HepG2 (cell line): ENCODE measurements at regions not wholly inside any gene's neighbourhood (a gene's known extent, or its start where the extent isn't known, plus 50 kb on each side); places are given as distances from the start of the nearest gene placed in this dataset.

Experiments
- ATAC-seq: fragments of 200-7000 bp; cut with Tn5 transposase; 3 replicates; pipeline ENCODE4 v1.9.1; 2020; ENCODE audit warnings: mild to moderate bottlenecking, moderate library complexity
- BruUV-seq: library from RNA; stranded (reverse); fragments of 400-500 nt; replicated peaks from 2 replicates; lab custom pipeline; 2021; lab: Mats Ljungman, UMichigan
- CTCF ChIA-PET: fragments of 300-600 bp; formaldehyde crosslinking; extraction: SDS; loops from one replicate; lab custom pipeline; 2021; ENCODE audit warnings: low total read pairs, inconsistent platforms, low intra/inter-chr PET ratio; lab: Yijun Ruan, JAX
- POLR2A ChIA-PET: fragments of 350-600 bp; sonication (Branson Sonifier 250); formaldehyde crosslinking; loops from one replicate; lab custom pipeline; 2020; ENCODE audit warnings: antibody characterized with exemption, inconsistent platforms; lab: Yijun Ruan, JAX
- DNase-seq: peaks from one replicate; pipeline ENCODE4 v3.0.0-alpha.2; 2015; ENCODE audit warnings: low spot score
- FAIRE-seq: peaks from 3 replicates; lab custom pipeline; 2011; peaks lifted over from hg19 to GRCh38; lab: Jason Lieb, UNC
- H2AFZ ChIP-seq: one replicate; pipeline ENCODE4 v1.6.1; 2011; ENCODE audit warnings: low read length, inconsistent platforms
- H3K27ac ChIP-seq: fragments of 300-600 bp; 3 replicates; pipeline ENCODE4 v1.8.0; 2011; ENCODE audit warnings: mixed run types, mild to moderate bottlenecking, mixed read lengths, low read length, inconsistent platforms; ENCODE audit not compliant: insufficient read depth; ENCODE audit errors: extremely low read length
- H3K27me3 ChIP-seq, 2 experiments: fragments of 200-600 bp in 1 of 2; 2 replicates in 1 of 2; 3 replicates in 1 of 2; pipeline versions ENCODE4 v1.6.0 to v1.8.0; 2011; ENCODE audit warnings: low read length in 2 of 2, mild to moderate bottlenecking in 2 of 2, moderate library complexity in 2 of 2, inconsistent platforms in 1 of 2; ENCODE audit not compliant: insufficient read depth in 2 of 2, control insufficient read depth in 1 of 2
- H3K36me3 ChIP-seq, 2 experiments: fragments of 200-600 bp in 1 of 2; replicated peaks in 1 of 2; 2 replicates in 1 of 2; 3 replicates in 1 of 2; pipeline versions ENCODE4 v1.5.1 to v1.8.0; 2011; ENCODE audit warnings: low read length in 2 of 2, inconsistent platforms in 1 of 2; ENCODE audit not compliant: insufficient read depth in 2 of 2, control insufficient read depth in 1 of 2
- H3K4me1 ChIP-seq: 2 replicates; pipeline ENCODE4 v1.5.1; 2012; ENCODE audit warnings: low read length, inconsistent platforms; ENCODE audit not compliant: insufficient read depth
- H3K4me2 ChIP-seq: 2 replicates; pipeline ENCODE4 v1.6.0; 2011; ENCODE audit warnings: low read depth, low read length, inconsistent platforms
- H3K4me3 ChIP-seq, 3 experiments: fragments of 200-600 bp in 1 of 3; sonication (generic), shearing (Covaris generic) in 1 of 3; replicated peaks in 1 of 3; 2 replicates each; pipeline ENCODE4 v1.5.1; 2011 to 2016; ENCODE audit warnings: low read length in 3 of 3, inconsistent platforms in 2 of 3, low read depth in 2 of 3, mild to moderate bottlenecking in 2 of 3, control low read depth in 1 of 3, mixed read lengths in 1 of 3; ENCODE audit not compliant: insufficient read depth in 1 of 3
- H3K79me2 ChIP-seq: one replicate; pipeline ENCODE4 v1.6.1; 2011; ENCODE audit warnings: low read length, inconsistent platforms; ENCODE audit not compliant: insufficient read depth
- H3K9ac ChIP-seq: 2 replicates; pipeline ENCODE4 v1.6.0; 2011; ENCODE audit warnings: mild to moderate bottlenecking, low read depth, low read length, inconsistent platforms; ENCODE audit not compliant: insufficient read depth
- H3K9me3 ChIP-seq: 2 replicates; pipeline ENCODE4 v1.5.1; 2012; ENCODE audit warnings: mild to moderate bottlenecking, low read length
- H4K20me1 ChIP-seq: 2 replicates; pipeline ENCODE4 v1.6.0; 2011; ENCODE audit warnings: inconsistent platforms, mild to moderate bottlenecking, low read length, moderate library complexity; ENCODE audit not compliant: insufficient read depth
- HOXD1 ChIP-seq: sonication (generic); formaldehyde crosslinking; IDR thresholded peaks from 2 replicates; pipeline ENCODE4 v1.5.0; 2020; ENCODE audit warnings: missing genetic modification reagents
- RXRB ChIP-seq: IDR thresholded peaks from 2 replicates; pipeline ENCODE4 v1.6.1; 2016; ENCODE audit warnings: borderline replicate concordance, missing genetic modification reagents, missing compliant biosample characterization
- SALL1 ChIP-seq: sonication (generic); formaldehyde crosslinking; IDR thresholded peaks from 2 replicates; pipeline ENCODE4 v1.8.0; 2022; ENCODE audit warnings: mild to moderate bottlenecking, missing genetic modification reagents
- SMC3 ChIP-seq: IDR thresholded peaks from 2 replicates; pipeline ENCODE4 v1.6.1; 2011; ENCODE audit warnings: low read length, improper control_type of control experiment
- SNAPC2 ChIP-seq: sonication (generic); formaldehyde crosslinking; IDR thresholded peaks from 2 replicates; pipeline ENCODE4 v1.8.1; 2022; ENCODE audit warnings: mild to moderate bottlenecking, missing genetic modification reagents
- SOX5 ChIP-seq: IDR thresholded peaks from 2 replicates; pipeline ENCODE4 v1.6.1; 2016; ENCODE audit warnings: borderline replicate concordance
- SP1 ChIP-seq, 2 experiments: fragments of 450-650 bp in 1 of 2; sonication (generic) in 1 of 2; formaldehyde crosslinking in 1 of 2; IDR thresholded peaks; 2 replicates each; pipeline versions ENCODE4 v1.4.0 to v1.6.1; 2016 to 2020; ENCODE audit warnings: missing genetic modification reagents in 1 of 2
- ZMYM4 ChIP-seq: sonication (generic); formaldehyde crosslinking; IDR thresholded peaks from 2 replicates; pipeline ENCODE4 v1.8.1; 2023; ENCODE audit warnings: mild to moderate bottlenecking, missing genetic modification reagents
- ZNF136 ChIP-seq: sonication (generic); formaldehyde crosslinking; IDR thresholded peaks from 2 replicates; pipeline ENCODE4 v1.8.1; 2022; ENCODE audit warnings: low read depth, mild to moderate bottlenecking, moderate library complexity, missing genetic modification reagents
- ZNF232 ChIP-seq: sonication (generic); formaldehyde crosslinking; IDR thresholded peaks from 2 replicates; pipeline ENCODE4 v1.4.0; 2020; ENCODE audit warnings: missing genetic modification reagents, borderline replicate concordance
- ZNF333 ChIP-seq: sonication (generic); formaldehyde crosslinking; IDR thresholded peaks from 2 replicates; pipeline ENCODE4 v1.4.0; 2020; ENCODE audit warnings: mild to moderate bottlenecking, missing genetic modification reagents, borderline replicate concordance
- ZNF788 ChIP-seq: sonication (generic); formaldehyde crosslinking; IDR thresholded peaks from 2 replicates; pipeline ENCODE4 v1.5.0; 2020; ENCODE audit warnings: mild to moderate bottlenecking, missing genetic modification reagents, borderline replicate concordance
- WGBS: methylation state at CpG from one replicate; pipeline ENCODE4 v1.1.6; 2017; ENCODE audit warnings: low lambda C conversion rate; 5-methylcytosine and 5-hydroxymethylcytosine counted together
- in situ Hi-C: cut with HindIII; loops from 2 replicates; pipeline ENCODE4 v1.10.0; 2017; ENCODE audit warnings: low pct_unique_long_range_greater_than_20kb; ENCODE audit not compliant: extremely low pct_ligation_motif_present
- intact Hi-C: fragments of 100-400 bp; cut with micrococcal nuclease; formaldehyde crosslinking; loops from one replicate; pipeline ENCODE4 v1.10.0; 2022; ENCODE audit not compliant: unreplicated experiment
- TF ChIP-seq, protein P1 (sequence below): sonication (generic); formaldehyde crosslinking; IDR thresholded peaks from 2 replicates; pipeline ENCODE4 v1.4.0; 2020; ENCODE audit warnings: missing genetic modification reagents
- TF ChIP-seq, protein P2 (sequence below): sonication (generic); formaldehyde crosslinking; conservative IDR thresholded peaks from 2 replicates; pipeline ENCODE4 v1.4.0; 2020; ENCODE audit warnings: missing genetic modification reagents
- TF ChIP-seq, protein P3 (sequence below): sonication (generic); formaldehyde crosslinking; IDR thresholded peaks from 2 replicates; pipeline ENCODE4 v1.5.0; 2020; ENCODE audit warnings: mild to moderate bottlenecking, missing genetic modification reagents, moderate library complexity
- TF ChIP-seq, protein P4 (sequence below): sonication (generic); formaldehyde crosslinking; conservative IDR thresholded peaks from 2 replicates; pipeline ENCODE4 v1.4.0; 2020; ENCODE audit warnings: missing genetic modification reagents
- TF ChIP-seq, protein P5 (sequence below): sonication (generic); formaldehyde crosslinking; IDR thresholded peaks from 2 replicates; pipeline ENCODE4 v1.4.0; 2020; ENCODE audit warnings: missing genetic modification reagents, borderline replicate concordance

DNA sequence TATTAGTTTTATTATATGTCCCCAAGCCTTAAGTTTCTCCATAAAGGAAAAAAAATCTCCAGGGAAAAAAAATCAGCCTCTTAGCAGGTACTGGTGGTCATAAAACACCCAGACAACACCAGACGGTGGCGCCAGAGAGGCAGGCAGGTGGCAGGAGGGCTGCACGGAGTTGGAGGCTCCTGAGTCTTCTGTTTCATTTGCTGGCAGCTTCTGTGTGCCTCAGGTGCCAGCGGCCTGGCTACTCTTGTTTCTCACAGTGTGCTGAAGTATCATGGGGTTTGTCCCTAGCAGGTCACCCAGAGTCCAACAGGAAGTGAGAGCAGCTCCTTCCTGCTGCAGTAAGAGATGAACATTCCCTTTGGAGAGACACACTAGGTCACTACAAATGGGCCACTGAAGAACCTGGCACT lies 123.3 kb upstream of the GADD45A start:
- 0% methylated on average over 3 of the region's 4 CpGs for WGBS
- Histone ChIP-seq H3K27me3 (0 out of 5 replicates have a peak, but pooled peaks cover 0 to 6% of the 10 kb centered on the region in 2 experiments), H3K27ac (no peak overlapping the region), H3K4me1 (peaks cover 52% of the 10 kb centered on the region), H3K4me3 (no peak overlapping the region), H3K9ac (no peak overlapping the region), H2AFZ (no peak overlapping the region), H3K36me3 (no peaks in the 10 kb centered on the region), H3K9me3 (no peaks in the 10 kb centered on the region), H3K79me2 (no peaks in the 10 kb centered on the region), H4K20me1 (no peaks in the 10 kb centered on the region), H3K4me2 (peak overlapping the region; percentile 57)
- FAIRE-seq (peak; percentile 59), ATAC-seq (peak; percentile 90), DNase-seq (peak; percentile 74)
- in situ Hi-C loops, result loop anchor here (5.0 to 10.0 kb wide), 2 partner anchors 123 to 201 kb away; partner anchors contain the start of gene GADD45A
- ChIA-PET POLR2A (interaction anchor here (1.7 to 6.4 kb wide), 3 partner anchors 27 to 198 kb away, joined by 6 to 43 read pairs (median 6); partner anchors contain the start of gene GADD45A), CTCF (interaction anchor here (1.2 to 3.2 kb wide), 6 partner anchors 26 to 210 kb away, joined by 3 to 28 read pairs (median 7); no protein-coding TSS in a partner anchor)
- intact Hi-C loops, result loop anchor here (1.0 to 2.0 kb wide), 4 partner anchors 26 to 209 kb away; partner anchors contain the start of gene GADD45A
- BruUV-seq, result no TSS peak
- TF ChIP-seq SNAPC2 (0 out of 2 replicates have a peak, but pooled peaks have one; percentile 23), SMC3 (peak; percentile 94), HOXD1 (CRISPR knock-in tag) (no peak), RXRB (CRISPR knock-in tag) (peak; percentile 38; the same call in 1 of the 2 replicates), SOX5 (0 out of 2 replicates have a peak, but pooled peaks have one; percentile 15), ZNF788 (CRISPR knock-in tag) (no peak), ZNF333 (CRISPR knock-in tag) (no peak), SALL1 (CRISPR knock-in tag) (peak; percentile 46; the same call in 1 of the 2 replicates), ZNF136 (CRISPR knock-in tag) (no peak), ZNF232 (CRISPR knock-in tag) (no peak), SP1 (IDR thresholded peaks at IDR 0.05) (no peak), SP1 (CRISPR knock-in tag; IDR thresholded peaks at IDR 0.05) (no peak), ZMYM4 (peak; percentile 55; the same call in 1 of the 2 replicates)
- TF ChIP-seq, protein P1, sequence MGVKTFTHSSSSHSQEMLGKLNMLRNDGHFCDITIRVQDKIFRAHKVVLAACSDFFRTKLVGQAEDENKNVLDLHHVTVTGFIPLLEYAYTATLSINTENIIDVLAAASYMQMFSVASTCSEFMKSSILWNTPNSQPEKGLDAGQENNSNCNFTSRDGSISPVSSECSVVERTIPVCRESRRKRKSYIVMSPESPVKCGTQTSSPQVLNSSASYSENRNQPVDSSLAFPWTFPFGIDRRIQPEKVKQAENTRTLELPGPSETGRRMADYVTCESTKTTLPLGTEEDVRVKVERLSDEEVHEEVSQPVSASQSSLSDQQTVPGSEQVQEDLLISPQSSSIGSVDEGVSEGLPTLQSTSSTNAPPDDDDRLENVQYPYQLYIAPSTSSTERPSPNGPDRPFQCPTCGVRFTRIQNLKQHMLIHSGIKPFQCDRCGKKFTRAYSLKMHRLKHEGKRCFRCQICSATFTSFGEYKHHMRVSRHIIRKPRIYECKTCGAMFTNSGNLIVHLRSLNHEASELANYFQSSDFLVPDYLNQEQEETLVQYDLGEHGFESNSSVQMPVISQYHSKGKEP (CRISPR knock-in tag), result no peak
- TF ChIP-seq, protein P2, sequence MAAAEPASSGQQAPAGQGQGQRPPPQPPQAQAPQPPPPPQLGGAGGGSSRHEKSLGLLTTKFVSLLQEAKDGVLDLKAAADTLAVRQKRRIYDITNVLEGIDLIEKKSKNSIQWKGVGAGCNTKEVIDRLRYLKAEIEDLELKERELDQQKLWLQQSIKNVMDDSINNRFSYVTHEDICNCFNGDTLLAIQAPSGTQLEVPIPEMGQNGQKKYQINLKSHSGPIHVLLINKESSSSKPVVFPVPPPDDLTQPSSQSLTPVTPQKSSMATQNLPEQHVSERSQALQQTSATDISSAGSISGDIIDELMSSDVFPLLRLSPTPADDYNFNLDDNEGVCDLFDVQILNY, result no peak
- TF ChIP-seq, protein P3, sequence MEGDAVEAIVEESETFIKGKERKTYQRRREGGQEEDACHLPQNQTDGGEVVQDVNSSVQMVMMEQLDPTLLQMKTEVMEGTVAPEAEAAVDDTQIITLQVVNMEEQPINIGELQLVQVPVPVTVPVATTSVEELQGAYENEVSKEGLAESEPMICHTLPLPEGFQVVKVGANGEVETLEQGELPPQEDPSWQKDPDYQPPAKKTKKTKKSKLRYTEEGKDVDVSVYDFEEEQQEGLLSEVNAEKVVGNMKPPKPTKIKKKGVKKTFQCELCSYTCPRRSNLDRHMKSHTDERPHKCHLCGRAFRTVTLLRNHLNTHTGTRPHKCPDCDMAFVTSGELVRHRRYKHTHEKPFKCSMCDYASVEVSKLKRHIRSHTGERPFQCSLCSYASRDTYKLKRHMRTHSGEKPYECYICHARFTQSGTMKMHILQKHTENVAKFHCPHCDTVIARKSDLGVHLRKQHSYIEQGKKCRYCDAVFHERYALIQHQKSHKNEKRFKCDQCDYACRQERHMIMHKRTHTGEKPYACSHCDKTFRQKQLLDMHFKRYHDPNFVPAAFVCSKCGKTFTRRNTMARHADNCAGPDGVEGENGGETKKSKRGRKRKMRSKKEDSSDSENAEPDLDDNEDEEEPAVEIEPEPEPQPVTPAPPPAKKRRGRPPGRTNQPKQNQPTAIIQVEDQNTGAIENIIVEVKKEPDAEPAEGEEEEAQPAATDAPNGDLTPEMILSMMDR (CRISPR knock-in tag), result peak; percentile 88
- TF ChIP-seq, protein P4, sequence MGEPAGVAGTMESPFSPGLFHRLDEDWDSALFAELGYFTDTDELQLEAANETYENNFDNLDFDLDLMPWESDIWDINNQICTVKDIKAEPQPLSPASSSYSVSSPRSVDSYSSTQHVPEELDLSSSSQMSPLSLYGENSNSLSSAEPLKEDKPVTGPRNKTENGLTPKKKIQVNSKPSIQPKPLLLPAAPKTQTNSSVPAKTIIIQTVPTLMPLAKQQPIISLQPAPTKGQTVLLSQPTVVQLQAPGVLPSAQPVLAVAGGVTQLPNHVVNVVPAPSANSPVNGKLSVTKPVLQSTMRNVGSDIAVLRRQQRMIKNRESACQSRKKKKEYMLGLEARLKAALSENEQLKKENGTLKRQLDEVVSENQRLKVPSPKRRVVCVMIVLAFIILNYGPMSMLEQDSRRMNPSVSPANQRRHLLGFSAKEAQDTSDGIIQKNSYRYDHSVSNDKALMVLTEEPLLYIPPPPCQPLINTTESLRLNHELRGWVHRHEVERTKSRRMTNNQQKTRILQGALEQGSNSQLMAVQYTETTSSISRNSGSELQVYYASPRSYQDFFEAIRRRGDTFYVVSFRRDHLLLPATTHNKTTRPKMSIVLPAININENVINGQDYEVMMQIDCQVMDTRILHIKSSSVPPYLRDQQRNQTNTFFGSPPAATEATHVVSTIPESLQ (CRISPR knock-in tag), result no peak
- TF ChIP-seq, protein P5, sequence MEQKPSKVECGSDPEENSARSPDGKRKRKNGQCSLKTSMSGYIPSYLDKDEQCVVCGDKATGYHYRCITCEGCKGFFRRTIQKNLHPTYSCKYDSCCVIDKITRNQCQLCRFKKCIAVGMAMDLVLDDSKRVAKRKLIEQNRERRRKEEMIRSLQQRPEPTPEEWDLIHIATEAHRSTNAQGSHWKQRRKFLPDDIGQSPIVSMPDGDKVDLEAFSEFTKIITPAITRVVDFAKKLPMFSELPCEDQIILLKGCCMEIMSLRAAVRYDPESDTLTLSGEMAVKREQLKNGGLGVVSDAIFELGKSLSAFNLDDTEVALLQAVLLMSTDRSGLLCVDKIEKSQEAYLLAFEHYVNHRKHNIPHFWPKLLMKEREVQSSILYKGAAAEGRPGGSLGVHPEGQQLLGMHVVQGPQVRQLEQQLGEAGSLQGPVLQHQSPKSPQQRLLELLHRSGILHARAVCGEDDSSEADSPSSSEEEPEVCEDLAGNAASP (CRISPR knock-in tag), result 0 out of 2 replicates have a peak, but pooled peaks have one; percentile 21
